SK-N-SH treated with all-trans-retinoic acid at 6 μM for 48 hours (cell line): ENCODE measurements at regions not wholly inside any gene's neighbourhood (a gene's known extent, or its start where the extent isn't known, plus 50 kb on each side); places are given as distances from the start of the nearest gene placed in this dataset.

ENCODE experiments used
- BACH2 ChIP-seq: fragments of 250-450 bp; sonication (Bioruptor Pico); IDR thresholded peaks from 2 replicates; pipeline ENCODE4 v1.9.0; 2021; ENCODE audit warnings: mild to moderate bottlenecking, borderline replicate concordance
- TOX ChIP-seq: fragments of 250-450 bp; sonication (Bioruptor Pico); IDR thresholded peaks from 2 replicates; pipeline ENCODE4 v1.8.0; 2021; ENCODE audit warnings: mild to moderate bottlenecking, moderate library complexity, borderline replicate concordance
- TF ChIP-seq, protein P1 (sequence below): fragments of 250-450 bp; sonication (Bioruptor Pico); IDR thresholded peaks from 2 replicates; pipeline ENCODE4 v1.8.0; 2020; ENCODE audit warnings: mild to moderate bottlenecking, moderate library complexity, borderline replicate concordance

GRCh38 chr18:75859533-75859932, 432.0 kb upstream of the SMIM21 start:
- TF ChIP-seq, protein P1, sequence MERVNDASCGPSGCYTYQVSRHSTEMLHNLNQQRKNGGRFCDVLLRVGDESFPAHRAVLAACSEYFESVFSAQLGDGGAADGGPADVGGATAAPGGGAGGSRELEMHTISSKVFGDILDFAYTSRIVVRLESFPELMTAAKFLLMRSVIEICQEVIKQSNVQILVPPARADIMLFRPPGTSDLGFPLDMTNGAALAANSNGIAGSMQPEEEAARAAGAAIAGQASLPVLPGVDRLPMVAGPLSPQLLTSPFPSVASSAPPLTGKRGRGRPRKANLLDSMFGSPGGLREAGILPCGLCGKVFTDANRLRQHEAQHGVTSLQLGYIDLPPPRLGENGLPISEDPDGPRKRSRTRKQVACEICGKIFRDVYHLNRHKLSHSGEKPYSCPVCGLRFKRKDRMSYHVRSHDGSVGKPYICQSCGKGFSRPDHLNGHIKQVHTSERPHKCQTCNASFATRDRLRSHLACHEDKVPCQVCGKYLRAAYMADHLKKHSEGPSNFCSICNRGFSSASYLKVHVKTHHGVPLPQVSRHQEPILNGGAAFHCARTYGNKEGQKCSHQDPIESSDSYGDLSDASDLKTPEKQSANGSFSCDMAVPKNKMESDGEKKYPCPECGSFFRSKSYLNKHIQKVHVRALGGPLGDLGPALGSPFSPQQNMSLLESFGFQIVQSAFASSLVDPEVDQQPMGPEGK (CRISPR knock-in tag), result no peak
- TF ChIP-seq TOX (CRISPR knock-in tag), result no peak
- no peak for TF ChIP-seq BACH2
